ENCODE measurements at regions not wholly inside any gene's neighbourhood (a gene's known extent, or its start where the extent isn't known, plus 50 kb on each side); places are given as distances from the start of the nearest gene placed in this dataset.

GRCh38 chr9:108786322-108786721 lies 69.5 kb downstream of the ACTL7B start:
- TF ChIP-seq REST (IDR thresholded peaks at IDR 0.05) (no peak), ATF3 (IDR thresholded peaks at IDR 0.05) (no peak), CTCF (IDR thresholded peaks at IDR 0.05; ENCODE audit: low read depth, low read length, missing input control) (no peak), ZBTB33 (IDR thresholded peaks at IDR 0.05) (no peak), GABPA (IDR thresholded peaks at IDR 0.05 in 1 of 2, conservative IDR thresholded peaks at IDR 0.05 in 1 of 2) (no peak), TAF1 (conservative IDR thresholded peaks at IDR 0.05) (no peak), YY1 (IDR thresholded peaks at IDR 0.05) (no peak), EGR1 (IDR thresholded peaks at IDR 0.05; ENCODE audit: low read depth in 2 of 2) (no peak), RAD21 (IDR thresholded peaks at IDR 0.05) (no peak), MAX (IDR thresholded peaks at IDR 0.05) (no peak), SP1 (IDR thresholded peaks at IDR 0.05) (no peak), FOXA1 (IDR thresholded peaks at IDR 0.05) (no peak), JUND (IDR thresholded peaks at IDR 0.05) (no peak)
